22Rv1 (cell line): ENCODE measurements at regions not wholly inside any gene's neighbourhood (a gene's known extent, or its start where the extent isn't known, plus 50 kb on each side); places are given as distances from the start of the nearest gene placed in this dataset.

ENCODE experiments used
- H3K27ac ChIP-seq: fragments of 450-650 bp; 2 replicates; pipeline ENCODE4 v1.5.1; 2017
- CTCF ChIP-seq: fragments of 450-650 bp; IDR thresholded peaks from 2 replicates; pipeline ENCODE4 v1.5.1; 2017; ENCODE audit warnings: mild to moderate bottlenecking
- ZFX ChIP-seq: fragments of 450-650 bp; IDR thresholded peaks from 2 replicates; pipeline ENCODE4 v1.6.1; 2017; ENCODE audit warnings: antibody characterized with exemption, borderline replicate concordance

- H3K27ac ChIP-seq: no peak overlapping the region
- TF ChIP-seq ZFX (no peak), CTCF (no peak)
Observed at GRCh38 chr7:55261386-55261770, 103.8 kb upstream of the LANCL2 start.

- H3K27ac ChIP-seq: peak overlapping the region; percentile 52
Observed at GRCh38 chr7:55265328-55265727, 99.8 kb upstream of the LANCL2 start.

- no peak for TF ChIP-seq CTCF
- no peak for TF ChIP-seq ZFX
- peak overlapping the region; percentile 52 for H3K27ac ChIP-seq
Observed at GRCh38 chr7:55265836-55266642, 99.1 kb upstream of the LANCL2 start.

GRCh38 chr7:55271069-55271626, 94.0 kb upstream of the LANCL2 start:
- no peak overlapping the region for H3K27ac ChIP-seq
- TF ChIP-seq CTCF (peak; percentile 67), ZFX (no peak)

GRCh38 chr7:55271661-55272060, 93.5 kb upstream of the LANCL2 start:
- TF ChIP-seq ZFX: no peak
- TF ChIP-seq CTCF: no peak
- no peak overlapping the region for H3K27ac ChIP-seq

- no peak overlapping the region for H3K27ac ChIP-seq
- TF ChIP-seq ZFX (no peak), CTCF (no peak)
Observed at GRCh38 chr7:55272328-55272727, 92.8 kb upstream of the LANCL2 start.

- TF ChIP-seq ZFX: no peak
- no peak overlapping the region for H3K27ac ChIP-seq
Observed at GRCh38 chr7:55273186-55273980, 91.8 kb upstream of the LANCL2 start.

GRCh38 chr7:55274156-55274555, 91.0 kb upstream of the LANCL2 start:
- no peak for TF ChIP-seq CTCF
- TF ChIP-seq ZFX: no peak
- H3K27ac ChIP-seq: no peak overlapping the region
